Left lung (tissue), 4 donors: ENCODE measurements at regions not wholly inside any gene's neighbourhood (a gene's known extent, or its start where the extent isn't known, plus 50 kb on each side); places are given as distances from the start of the nearest gene placed in this dataset.
"Not testable (repeated sequence)": the region's sequence is repeated elsewhere in the genome, so short reads cannot be mapped to it uniquely, and the experiment has no call there.

Source experiments
- ATAC-seq: fragments of 200-7000 bp; cut with Tn5 transposase; one replicate; pipeline ENCODE4 v1.9.1; 2020; ENCODE audit warnings: moderate library complexity
- DNase-seq, 4 donors: peaks; one replicate each; pipeline ENCODE4 v3.0.0-alpha.2; 2013 to 2020
- H3K27ac ChIP-seq, 2 donors: fragments of 200-600 bp; sonication (generic) in 1 of 2; one replicate each; pipeline versions ENCODE4 v1.5.0 to v1.8.0; 2020 to 2021
- H3K27me3 ChIP-seq, 2 donors: fragments of 200-600 bp; sonication (generic) in 1 of 2; one replicate each; pipeline versions ENCODE4 v1.5.0 to v1.8.0; 2020 to 2021
- H3K36me3 ChIP-seq, 2 donors: fragments of 200-600 bp; sonication (generic) in 1 of 2; one replicate each; pipeline versions ENCODE4 v1.5.0 to v1.8.0; 2020 to 2021
- H3K4me1 ChIP-seq, 2 donors: fragments of 200-600 bp; one replicate each; pipeline ENCODE4 v1.8.0; 2021
- H3K4me3 ChIP-seq, 2 donors: fragments of 200-600 bp; sonication (generic) in 1 of 2; one replicate each; pipeline versions ENCODE4 v1.5.0 to v1.8.0; 2020 to 2021; ENCODE audit warnings: mild to moderate bottlenecking in 1 of 2
- H3K9me3 ChIP-seq, 2 donors: fragments of 200-600 bp; sonication (generic) in 1 of 2; one replicate each; pipeline versions ENCODE4 v1.5.0 to v1.8.0; 2020 to 2021
- CTCF ChIP-seq, 2 donors: fragments of 200-600 bp; sonication (generic) in 1 of 2; IDR thresholded peaks; one replicate each; pipeline versions ENCODE4 v1.5.0 to v1.8.0; 2021; ENCODE audit warnings: antibody characterized with exemption in 2 of 2
- intact Hi-C, 2 donors: fragments of 100-400 bp; cut with DNase I; formaldehyde crosslinking; loops; one replicate each; pipeline versions ENCODE4 v1.11.2 to v1.14.2; 2022
- donor health status: DM: no; HTN: yes; CAD: no.
- donor health status: DM: no; HTN: no; CAD: no.

- Histone ChIP-seq H3K27me3 (peaks cover 0 to 5% of the 10 kb centered on the region in 2 donors), H3K4me1 (no peaks in the 10 kb centered on the region), H3K36me3 (no peaks in the 10 kb centered on the region), H3K4me3 (no peak overlapping the region), H3K27ac (no peak overlapping the region), H3K9me3 (no peaks in the 10 kb centered on the region)
- intact Hi-C loops, result no loop called here
- DNase-seq (no peak), ATAC-seq (no peak)
- TF ChIP-seq CTCF (IDR thresholded peaks at IDR 0.05), result no peak
These were observed 81.9 kb upstream of the CCND2 start for GRCh38 chr12:4191642-4192041.

- H3K36me3 ChIP-seq, result no peaks in the 10 kb centered on the region
- ATAC-seq (no peak), DNase-seq (no peak)
- H3K9me3 ChIP-seq, result no peaks in the 10 kb centered on the region
- no peak for TF ChIP-seq CTCF (IDR thresholded peaks at IDR 0.05)
- H3K4me3 ChIP-seq, result no peak overlapping the region
- no peaks in the 10 kb centered on the region for H3K4me1 ChIP-seq
- H3K27ac ChIP-seq, result peak overlapping the region in 1 of 2 donors; percentile 24
- intact Hi-C loops, result no loop called here
- peaks cover 0 to 5% of the 10 kb centered on the region in 2 donors for H3K27me3 ChIP-seq
These were observed 82.4 kb upstream of the CCND2 start for GRCh38 chr12:4191149-4191548.

GRCh38 chr12:4190366-4191063, 83.0 kb upstream of the CCND2 start:
- intact Hi-C loops, result no loop called here
- H3K36me3 ChIP-seq, result no peaks in the 10 kb centered on the region
- H3K4me1 ChIP-seq, result no peaks in the 10 kb centered on the region
- no peak for DNase-seq
- peak overlapping the region in 1 of 2 donors; percentile 24 for H3K27ac ChIP-seq
- no peak for TF ChIP-seq CTCF (IDR thresholded peaks at IDR 0.05)
- no peak overlapping the region for H3K4me3 ChIP-seq
- no peaks in the 10 kb centered on the region for H3K9me3 ChIP-seq
- no peak for ATAC-seq
- H3K27me3 ChIP-seq, result peaks cover 0 to 5% of the 10 kb centered on the region in 2 donors

- ATAC-seq (no peak), DNase-seq (no peak)
- intact Hi-C loops, result no loop called here
- Histone ChIP-seq H3K36me3 (no peaks in the 10 kb centered on the region), H3K27ac (peak overlapping the region in 1 of 2 donors; percentile 24), H3K9me3 (no peaks in the 10 kb centered on the region), H3K4me1 (no peaks in the 10 kb centered on the region), H3K4me3 (no peak overlapping the region), H3K27me3 (no peaks in the 10 kb centered on the region)
- no peak for TF ChIP-seq CTCF (IDR thresholded peaks at IDR 0.05)
These were observed 83.8 kb upstream of the CCND2 start for GRCh38 chr12:4189721-4190120.

- Histone ChIP-seq H3K27ac (no peak overlapping the region), H3K27me3 (no peaks in the 10 kb centered on the region), H3K36me3 (no peaks in the 10 kb centered on the region), H3K9me3 (no peaks in the 10 kb centered on the region), H3K4me1 (no peaks in the 10 kb centered on the region), H3K4me3 (no peak overlapping the region)
- ATAC-seq (no peak), DNase-seq (no peak)
- intact Hi-C loops, result no loop called here
- TF ChIP-seq CTCF (IDR thresholded peaks at IDR 0.05), result no peak
These were observed 85.6 kb upstream of the CCND2 start for GRCh38 chr12:4187916-4188315.

GRCh38 chr12:4187315-4187714, 86.2 kb upstream of the CCND2 start:
- DNase-seq, H3K4me3 ChIP-seq, H3K9me3 ChIP-seq, H3K27ac ChIP-seq, intact Hi-C loops, H3K36me3 ChIP-seq, H3K4me1 ChIP-seq, H3K27me3 ChIP-seq, ATAC-seq: not testable (repeated sequence)
